Lower lobe of right lung (tissue), 2 donors: ENCODE measurements at regions not wholly inside any gene's neighbourhood (a gene's known extent, or its start where the extent isn't known, plus 50 kb on each side); places are given as distances from the start of the nearest gene placed in this dataset.

ENCODE experiments used
- ATAC-seq, 2 donors: fragments of 200-7000 bp; cut with Tn5 transposase; one replicate each; pipeline ENCODE4 v1.9.1; 2020 to 2022; ENCODE audit warnings: mild to moderate bottlenecking in 2 of 2, moderate library complexity in 2 of 2
- DNase-seq: peaks from one replicate; pipeline ENCODE4 v3.0.0-alpha.2; 2020
- H3K27ac ChIP-seq: fragments of 200-600 bp; one replicate; pipeline ENCODE4 v1.8.0; 2022
- H3K27me3 ChIP-seq: fragments of 200-600 bp; one replicate; pipeline ENCODE4 v1.8.0; 2022; ENCODE audit warnings: low read depth
- H3K36me3 ChIP-seq: fragments of 200-600 bp; one replicate; pipeline ENCODE4 v1.8.0; 2022; ENCODE audit warnings: mild to moderate bottlenecking
- H3K4me1 ChIP-seq: fragments of 200-600 bp; one replicate; pipeline ENCODE4 v1.8.0; 2022
- H3K4me3 ChIP-seq: fragments of 200-600 bp; one replicate; pipeline ENCODE4 v1.8.0; 2022; ENCODE audit warnings: mild to moderate bottlenecking
- H3K9me3 ChIP-seq: fragments of 200-600 bp; one replicate; pipeline ENCODE4 v1.8.0; 2022
- CTCF ChIP-seq: fragments of 200-600 bp; IDR thresholded peaks from one replicate; pipeline ENCODE4 v1.8.0; 2022; ENCODE audit warnings: antibody characterized with exemption, mild to moderate bottlenecking
- intact Hi-C: fragments of 100-400 bp; cut with DNase I; formaldehyde crosslinking; loops from one replicate; pipeline ENCODE4 v1.11.0; 2022
- donor health status: DM: no; HTN: yes; CAD: no; lungs with severe emphysema.

GRCh38 chr10:52864201-52865106, 91.9 kb upstream of the MBL2 start:
- intact Hi-C loops = no loop called here
- Histone ChIP-seq H3K4me1 (no peaks in the 10 kb centered on the region), H3K4me3 (no peak overlapping the region), H3K36me3 (no peaks in the 10 kb centered on the region), H3K27me3 (no peaks in the 10 kb centered on the region), H3K9me3 (no peaks in the 10 kb centered on the region), H3K27ac (no peak overlapping the region)
- DNase-seq (no peak), ATAC-seq (peak in 1 of 2 donors; percentile 64)
- TF ChIP-seq CTCF = no peak

- Histone ChIP-seq H3K9me3 (no peaks in the 10 kb centered on the region), H3K27ac (no peak overlapping the region), H3K4me3 (no peak overlapping the region), H3K4me1 (no peaks in the 10 kb centered on the region), H3K36me3 (no peaks in the 10 kb centered on the region), H3K27me3 (no peaks in the 10 kb centered on the region)
- TF ChIP-seq CTCF = no peak
- ATAC-seq (no peak), DNase-seq (no peak)
- intact Hi-C loops = no loop called here
Measured at GRCh38 chr10:52858722-52859121, 86.1 kb upstream of the MBL2 start.

GRCh38 chr10:52855546-52856325, 83.2 kb upstream of the MBL2 start:
- intact Hi-C loops = no loop called here
- DNase-seq (no peak), ATAC-seq (no peak)
- no peak overlapping the region for H3K27ac ChIP-seq
- H3K36me3 ChIP-seq = no peaks in the 10 kb centered on the region
- H3K27me3 ChIP-seq = no peaks in the 10 kb centered on the region
- no peaks in the 10 kb centered on the region for H3K4me1 ChIP-seq
- no peak for TF ChIP-seq CTCF
- H3K4me3 ChIP-seq = no peak overlapping the region
- no peaks in the 10 kb centered on the region for H3K9me3 ChIP-seq

- no peak overlapping the region for H3K27ac ChIP-seq
- no peak for DNase-seq
- H3K27me3 ChIP-seq = no peaks in the 10 kb centered on the region
- H3K9me3 ChIP-seq = no peaks in the 10 kb centered on the region
- no peaks in the 10 kb centered on the region for H3K4me1 ChIP-seq
- intact Hi-C loops = no loop called here
- no peak overlapping the region for H3K4me3 ChIP-seq
- H3K36me3 ChIP-seq = no peaks in the 10 kb centered on the region
- ATAC-seq = no peak
- TF ChIP-seq CTCF = no peak
Measured at GRCh38 chr10:52853704-52854103, 81.1 kb upstream of the MBL2 start.

GRCh38 chr10:52836816-52837215, 64.2 kb upstream of the MBL2 start:
- Histone ChIP-seq H3K27me3 (no peaks in the 10 kb centered on the region), H3K4me3 (no peak overlapping the region), H3K9me3 (peaks cover 11% of the 10 kb centered on the region), H3K36me3 (no peaks in the 10 kb centered on the region), H3K27ac (no peak overlapping the region), H3K4me1 (no peaks in the 10 kb centered on the region)
- TF ChIP-seq CTCF = no peak
- intact Hi-C loops = no loop called here
- no peak for ATAC-seq
- DNase-seq = no peak
